GM11168 (cell line): ENCODE measurements at regions not wholly inside any gene's neighbourhood (a gene's known extent, or its start where the extent isn't known, plus 50 kb on each side); places are given as distances from the start of the nearest gene placed in this dataset.

Source experiments
- in situ Hi-C: fragments of 300-500 bp; cut with MboI; formaldehyde crosslinking; loops from one replicate; pipeline ENCODE4 v1.12.0; 2022; ENCODE audit warnings: low sequenced_read_pairs; ENCODE audit not compliant: unreplicated experiment

DNA sequence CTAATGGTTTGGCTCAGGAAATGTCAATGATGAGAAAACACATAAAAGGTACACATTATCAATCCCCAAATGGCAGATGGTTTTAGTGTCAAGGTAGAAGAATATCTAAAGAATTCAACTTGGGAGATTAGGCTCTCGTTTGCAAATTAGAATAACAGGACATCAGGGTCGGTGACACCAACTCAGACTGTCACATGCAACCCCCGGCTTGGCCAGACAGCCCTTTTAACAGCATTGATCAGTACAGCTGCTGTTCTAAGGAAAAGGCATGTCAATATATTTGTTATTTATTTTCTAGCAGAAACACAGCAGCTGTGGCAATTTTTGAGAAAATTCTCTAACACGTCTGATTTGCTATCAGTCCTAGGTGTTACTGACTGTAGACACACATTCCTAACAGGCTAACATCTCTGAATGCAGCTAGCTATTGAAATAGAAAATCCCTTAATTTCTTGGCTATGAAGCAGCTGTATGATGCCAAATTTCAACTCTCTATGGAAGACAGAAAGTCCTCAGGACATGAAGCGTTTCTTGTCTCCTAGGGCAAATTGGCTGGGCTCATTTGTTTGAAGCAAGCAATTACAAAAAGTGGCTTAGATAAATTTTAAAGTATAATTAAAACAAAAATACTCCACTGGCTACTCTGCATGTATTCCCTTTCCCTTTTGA lies 269.0 kb upstream of the CXXC4 start:
- in situ Hi-C loops: no loop called here

DNA sequence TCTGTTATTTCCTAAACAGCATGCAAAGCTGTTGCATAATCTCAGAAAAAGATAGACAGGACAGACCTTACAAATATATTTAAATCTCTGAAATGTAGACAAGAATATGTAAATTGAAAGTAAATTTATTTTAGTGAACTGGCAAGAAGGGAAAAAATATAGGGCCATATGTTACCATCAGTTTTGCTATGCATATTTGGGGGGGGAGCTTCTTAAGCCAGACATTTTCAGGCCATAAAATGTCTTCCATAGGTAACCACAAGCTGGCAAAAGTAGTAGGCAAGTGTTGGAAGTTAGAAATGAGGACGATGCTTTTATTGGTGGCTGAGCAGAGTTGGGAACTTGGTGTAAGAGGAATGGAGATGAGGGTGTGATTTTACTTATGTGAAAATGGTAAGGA lies 272.0 kb upstream of the CXXC4 start:
- in situ Hi-C loops: no loop called here

DNA sequence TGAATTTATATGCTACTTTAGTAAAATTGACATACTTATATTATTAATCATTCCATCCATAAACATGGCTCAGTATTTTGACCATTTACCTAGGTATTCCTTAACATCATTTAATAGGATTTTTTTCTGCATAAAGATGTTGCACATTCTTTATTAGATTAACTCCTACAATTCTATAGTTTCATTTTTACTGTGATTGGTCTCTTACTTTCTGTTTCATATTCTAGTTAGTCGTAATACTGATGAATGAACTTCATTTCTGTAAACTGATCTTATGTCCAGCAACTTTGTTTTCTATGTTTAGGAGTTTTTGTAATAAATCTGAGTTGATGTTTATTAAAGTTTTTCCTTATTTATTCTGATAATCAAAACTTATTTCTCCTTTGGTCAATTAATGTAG lies 278.2 kb upstream of the CXXC4 start:
- in situ Hi-C loops: no loop called here

DNA sequence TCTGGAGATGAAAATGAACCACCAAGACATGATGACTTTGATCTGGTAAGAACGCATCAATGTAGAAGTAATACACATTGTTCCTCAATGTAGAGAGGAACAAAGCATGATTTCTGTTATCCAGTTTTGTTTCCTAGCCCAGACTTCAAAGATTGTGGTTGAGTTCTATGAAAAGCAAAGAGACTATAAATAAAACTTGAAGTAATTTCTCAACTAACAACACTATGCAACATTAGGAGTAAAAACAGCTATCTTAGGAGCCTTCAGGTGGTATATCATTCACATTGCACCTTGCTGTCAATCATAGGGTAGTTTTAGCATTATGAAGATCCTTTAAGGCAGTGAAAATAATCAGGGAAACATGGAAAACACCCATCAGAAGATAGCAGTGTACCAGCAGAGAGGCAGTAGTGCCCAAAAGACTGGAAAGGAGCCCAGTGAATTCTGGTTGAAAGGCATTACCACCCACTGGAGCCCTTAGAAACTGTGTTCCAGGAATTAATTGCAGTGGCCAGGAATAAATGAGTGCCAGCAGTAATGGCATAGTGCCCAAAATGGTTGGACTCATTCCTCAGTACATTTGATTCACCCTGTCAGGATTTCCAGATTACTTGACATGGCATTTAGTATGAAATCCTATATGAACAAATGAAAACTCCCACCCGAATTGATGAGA lies 300.7 kb upstream of the CXXC4 start:
- in situ Hi-C loops: no loop called here

DNA sequence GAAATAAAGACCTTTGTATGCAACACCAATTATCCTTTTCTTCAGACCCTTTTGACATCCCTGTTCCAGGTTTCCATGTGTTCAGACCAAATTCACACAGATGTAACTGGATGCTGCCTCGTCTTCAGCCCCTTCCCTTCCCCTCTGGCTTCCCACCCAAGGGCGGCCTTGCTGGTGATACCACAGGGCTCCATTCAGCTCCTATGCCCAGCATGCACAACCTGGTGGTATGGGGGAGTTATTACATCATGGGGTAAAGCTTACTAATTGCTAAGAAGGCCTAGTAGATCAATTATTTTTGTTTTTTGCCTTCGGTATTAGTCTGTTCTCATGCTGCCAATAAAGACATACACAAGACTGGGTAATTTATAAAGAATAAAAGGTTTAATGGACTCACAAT lies 317.0 kb upstream of the CXXC4 start:
- in situ Hi-C loops: no loop called here

DNA sequence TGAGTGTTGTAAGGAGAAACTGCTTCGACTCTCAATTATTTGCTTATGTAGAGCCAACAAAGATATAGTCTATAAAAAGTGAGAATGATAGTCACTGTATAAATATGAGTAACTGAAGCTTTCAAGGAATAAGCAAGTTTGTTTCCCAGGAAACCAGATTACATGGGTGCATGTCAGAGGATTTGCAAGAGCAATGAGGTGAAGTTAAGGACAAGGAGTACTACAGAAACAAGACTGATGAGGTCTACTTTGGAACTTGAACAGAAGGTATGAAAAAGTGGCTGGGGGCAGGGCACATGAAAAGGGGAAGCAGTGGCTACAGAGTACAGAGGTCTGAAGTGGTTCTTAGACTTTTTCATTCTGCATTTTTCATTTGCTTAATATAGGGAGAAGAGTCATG lies 321.0 kb upstream of the CXXC4 start:
- in situ Hi-C loops: no loop called here

DNA sequence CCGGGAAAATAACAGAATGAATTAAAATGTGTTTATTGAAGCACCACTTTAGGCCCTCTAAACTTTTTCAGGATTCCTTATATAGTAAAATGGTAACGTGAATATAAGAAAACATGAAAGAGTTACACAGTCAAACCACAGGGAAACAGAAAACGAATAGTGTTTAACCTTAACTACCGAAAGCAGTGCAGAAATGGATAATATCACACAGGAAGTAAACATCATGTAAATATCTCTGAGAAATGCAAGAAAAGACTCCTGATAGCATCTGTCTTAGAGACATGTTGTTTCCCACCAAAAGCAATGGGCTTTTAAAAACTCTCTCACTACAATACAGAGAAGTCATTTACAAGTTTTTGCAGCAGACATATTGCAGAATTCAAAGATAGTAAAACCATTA lies 323.9 kb upstream of the CXXC4 start:
- in situ Hi-C loops: no loop called here

DNA sequence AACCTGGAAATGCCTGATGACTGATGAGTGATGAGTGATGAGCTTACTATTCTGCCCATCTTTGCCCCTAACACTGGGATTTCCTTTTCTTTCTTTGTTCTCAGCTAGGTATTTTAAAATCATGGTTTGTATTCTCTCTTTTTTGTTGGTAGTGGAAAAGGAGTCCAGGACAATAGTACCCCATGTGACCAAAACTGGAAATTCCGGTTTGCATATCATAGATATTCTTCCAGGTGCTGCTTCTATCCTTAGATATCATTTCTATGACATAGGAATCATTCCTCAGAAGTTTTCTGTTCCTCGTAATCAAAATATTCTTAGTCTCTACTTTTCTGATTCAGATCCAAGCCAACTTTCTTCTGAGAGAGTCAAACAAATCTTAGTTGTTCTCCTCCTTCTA lies 320.5 kb upstream of the TET2 start:
- in situ Hi-C loops: no loop called here

DNA sequence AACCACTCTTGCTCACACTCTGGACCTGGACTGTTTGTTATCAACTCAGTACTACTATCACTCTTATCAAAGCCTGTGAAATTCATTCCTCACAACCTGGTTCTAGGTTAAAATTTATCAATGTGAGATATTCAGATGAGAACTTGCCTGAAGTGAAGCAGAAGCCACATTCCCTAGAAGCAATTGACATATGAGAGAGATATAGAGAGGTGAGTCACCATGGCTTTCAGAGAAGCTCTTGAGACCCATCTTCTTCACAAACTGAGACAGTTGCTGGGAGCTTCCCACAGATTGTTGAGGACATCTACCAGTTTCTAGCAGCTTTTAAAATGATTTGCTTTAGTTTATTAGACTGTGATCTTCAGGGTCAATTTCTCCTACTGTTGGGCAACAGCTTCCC lies 316.9 kb upstream of the TET2 start:
- in situ Hi-C loops: no loop called here

DNA sequence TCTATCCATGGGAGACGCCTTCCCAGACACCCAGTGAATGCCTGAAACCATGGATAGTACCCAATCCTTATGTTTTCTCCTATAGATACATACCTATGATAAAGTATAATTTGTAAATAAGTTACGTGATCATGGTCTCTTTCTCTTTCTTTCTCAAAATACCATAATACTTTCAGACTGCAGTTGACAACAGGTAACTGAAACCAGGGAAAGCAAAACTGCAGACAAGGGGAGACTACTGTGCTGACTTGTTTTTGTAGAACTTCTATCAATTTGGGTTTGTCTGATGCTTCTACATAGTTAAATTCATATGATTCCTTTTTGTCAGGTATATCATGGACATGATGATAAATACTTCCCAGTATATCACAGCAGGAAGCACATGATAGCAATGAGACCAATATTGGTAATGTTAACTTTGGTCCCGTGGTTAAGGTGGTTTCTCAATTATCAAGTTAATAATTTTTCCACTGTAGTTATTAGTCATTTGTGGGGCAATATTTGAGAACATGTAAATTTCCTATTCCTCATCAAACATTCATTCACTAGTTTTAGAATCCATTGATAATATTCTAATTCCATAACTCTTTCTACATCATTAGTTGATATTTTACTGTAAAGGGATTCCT lies 298.0 kb upstream of the TET2 start:
- in situ Hi-C loops: loop anchor here (10.0 kb wide), 1 partner anchor 784 kb away; no protein-coding TSS in a partner anchor

DNA sequence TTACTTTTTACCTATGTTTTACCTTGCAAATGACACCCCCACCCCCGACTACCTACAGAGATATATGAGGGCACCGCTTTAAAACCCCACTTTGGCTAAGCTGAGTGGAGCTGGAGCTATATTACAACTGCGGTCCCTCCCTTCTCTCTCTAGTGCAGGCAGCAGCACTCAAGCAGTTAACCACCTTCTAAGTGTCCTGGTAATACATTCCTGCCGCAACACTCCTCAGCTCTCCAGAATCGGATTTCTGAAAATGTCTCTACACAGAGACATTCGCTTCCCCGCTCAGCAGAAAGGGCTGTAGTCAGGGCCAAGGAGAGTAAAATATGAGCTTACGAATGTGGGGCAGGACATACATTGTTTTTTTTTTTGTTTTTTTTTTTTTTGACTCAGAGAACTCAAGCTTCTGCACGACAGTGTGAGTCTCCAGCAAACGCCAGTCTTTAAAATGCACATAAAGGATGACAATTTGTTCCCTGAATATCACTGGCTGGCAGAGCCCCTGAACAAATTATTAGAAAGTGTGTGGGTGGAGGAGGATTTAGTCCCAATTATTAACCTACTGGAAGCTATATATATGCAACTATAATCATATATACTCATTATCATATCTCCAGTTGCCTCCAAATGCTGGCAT lies 287.0 kb upstream of the TET2 start:
- in situ Hi-C loops: loop anchor here (25.0 kb wide), 1 partner anchor 372 kb away; the partner anchor contains the start of gene CXXC4

DNA sequence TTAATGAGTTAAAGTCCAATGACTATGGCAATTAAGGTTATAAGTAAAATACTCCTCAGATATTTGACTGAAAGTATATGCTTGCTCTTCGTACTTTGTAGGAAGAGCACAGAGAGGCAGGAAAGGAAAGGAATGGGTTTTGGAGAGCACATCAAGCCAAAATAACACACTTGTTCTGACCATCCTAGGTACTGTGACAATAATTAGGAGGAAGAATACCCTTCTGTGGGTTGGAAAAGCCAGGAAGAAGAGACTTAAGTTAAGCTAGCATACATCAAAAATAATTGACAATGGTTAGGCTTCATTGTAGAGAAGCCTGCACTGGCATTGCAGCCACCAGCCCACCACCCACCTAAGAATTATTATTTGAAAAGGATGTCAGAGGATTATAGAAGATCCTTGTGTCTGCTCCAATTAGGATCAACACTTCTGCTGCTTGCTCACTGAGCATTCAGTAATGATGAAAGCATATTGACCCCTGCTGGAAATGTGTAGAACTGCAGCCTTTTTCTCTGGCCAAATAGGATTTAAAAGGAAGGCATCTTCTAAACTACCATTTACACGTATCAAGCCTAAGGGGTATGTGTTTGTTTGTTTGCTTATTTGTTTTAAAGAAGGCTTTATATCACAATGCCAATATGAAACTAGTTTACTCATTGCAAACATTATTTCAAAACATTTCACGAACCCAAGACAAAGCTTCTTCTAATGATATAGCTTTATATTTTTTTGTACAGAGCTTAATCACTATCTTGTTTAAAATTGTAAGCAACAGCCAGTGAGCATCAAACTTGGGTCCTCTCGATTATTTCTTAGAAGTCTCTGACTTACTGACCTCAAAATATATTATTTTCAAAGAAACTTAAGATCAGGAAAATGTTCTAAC lies 286.2 kb upstream of the TET2 start:
- in situ Hi-C loops: loop anchor here (25.0 kb wide), 1 partner anchor 373 kb away; the partner anchor contains the start of gene CXXC4

DNA sequence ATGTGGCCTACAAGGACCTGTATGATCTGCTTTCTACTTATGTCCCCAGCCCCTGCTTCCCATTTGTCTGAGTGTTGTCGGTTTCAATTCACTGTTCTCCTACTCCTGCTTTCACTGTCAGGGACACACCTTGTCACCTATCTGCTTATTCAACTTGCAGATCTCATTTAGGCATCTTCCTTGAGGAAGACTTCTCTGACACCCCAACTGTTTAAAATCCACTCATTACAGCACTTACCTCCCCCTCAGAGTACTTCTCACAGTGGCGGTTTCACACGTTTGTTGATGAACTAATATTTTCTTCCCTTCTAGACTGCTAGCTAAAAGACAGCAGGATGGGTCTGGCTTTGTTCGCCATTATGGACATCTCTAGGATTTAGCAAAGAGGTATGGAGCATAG lies 279.9 kb upstream of the TET2 start:
- in situ Hi-C loops: loop anchor here (25.0 kb wide), 1 partner anchor 380 kb away; the partner anchor contains the start of gene CXXC4

DNA sequence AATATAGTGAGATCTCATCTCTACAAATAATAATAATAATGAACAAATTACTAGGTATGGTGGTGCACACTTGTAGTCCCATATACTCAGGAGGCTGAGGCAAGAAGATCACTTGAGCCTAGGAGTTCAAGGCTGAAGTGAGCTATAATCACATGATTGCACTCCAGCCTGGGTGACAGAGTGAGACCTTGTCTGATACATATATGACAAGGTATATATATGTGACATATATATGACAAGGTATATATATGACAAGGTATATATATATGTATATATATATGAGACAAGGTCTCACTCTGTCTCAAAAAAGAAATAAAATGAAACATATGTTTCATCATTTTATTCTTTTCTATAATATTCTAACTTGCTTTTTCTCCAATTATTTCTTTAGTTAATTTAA lies 278.1 kb upstream of the TET2 start:
- in situ Hi-C loops: loop anchor here (25.0 kb wide), 1 partner anchor 381 kb away; the partner anchor contains the start of gene CXXC4

DNA sequence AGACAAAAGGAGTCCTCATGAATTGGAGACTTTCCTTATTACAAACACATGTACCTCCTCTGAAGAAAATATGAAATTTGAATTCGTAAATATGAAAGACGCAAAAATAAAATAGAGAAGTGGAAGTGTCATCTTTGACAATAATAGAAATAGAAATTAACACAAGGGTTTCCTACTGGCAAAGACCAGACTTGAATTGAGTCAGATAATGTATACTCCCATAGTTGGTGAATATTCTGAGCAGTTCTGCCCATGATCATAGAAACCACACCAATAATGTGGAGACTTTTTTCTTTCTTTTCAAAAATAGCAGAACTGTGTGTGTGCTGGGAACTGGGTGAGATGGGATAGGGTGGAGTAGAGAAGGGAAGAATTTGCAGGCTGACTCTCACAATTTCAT lies 277.7 kb upstream of the TET2 start:
- in situ Hi-C loops: loop anchor here (25.0 kb wide), 1 partner anchor 382 kb away; the partner anchor contains the start of gene CXXC4

DNA sequence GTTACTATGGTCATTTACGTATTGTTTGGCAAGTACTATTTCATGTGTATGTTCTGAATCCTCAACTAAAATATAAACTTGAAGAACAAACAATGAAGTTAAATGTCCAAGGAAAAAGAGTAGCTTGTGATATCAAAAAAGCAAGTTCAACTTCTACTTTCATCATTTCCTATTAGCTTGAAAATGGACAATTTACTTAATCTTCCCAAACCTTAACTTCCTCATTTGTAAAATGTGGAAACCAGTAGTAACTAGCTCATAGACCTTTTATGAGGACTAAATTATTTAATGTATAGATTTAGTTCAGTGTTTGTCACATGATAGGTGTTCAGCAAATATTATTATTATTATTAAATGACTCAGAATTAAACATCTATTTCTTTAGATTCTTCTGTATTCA lies 276.8 kb upstream of the TET2 start:
- in situ Hi-C loops: loop anchor here (25.0 kb wide), 1 partner anchor 383 kb away; the partner anchor contains the start of gene CXXC4

DNA sequence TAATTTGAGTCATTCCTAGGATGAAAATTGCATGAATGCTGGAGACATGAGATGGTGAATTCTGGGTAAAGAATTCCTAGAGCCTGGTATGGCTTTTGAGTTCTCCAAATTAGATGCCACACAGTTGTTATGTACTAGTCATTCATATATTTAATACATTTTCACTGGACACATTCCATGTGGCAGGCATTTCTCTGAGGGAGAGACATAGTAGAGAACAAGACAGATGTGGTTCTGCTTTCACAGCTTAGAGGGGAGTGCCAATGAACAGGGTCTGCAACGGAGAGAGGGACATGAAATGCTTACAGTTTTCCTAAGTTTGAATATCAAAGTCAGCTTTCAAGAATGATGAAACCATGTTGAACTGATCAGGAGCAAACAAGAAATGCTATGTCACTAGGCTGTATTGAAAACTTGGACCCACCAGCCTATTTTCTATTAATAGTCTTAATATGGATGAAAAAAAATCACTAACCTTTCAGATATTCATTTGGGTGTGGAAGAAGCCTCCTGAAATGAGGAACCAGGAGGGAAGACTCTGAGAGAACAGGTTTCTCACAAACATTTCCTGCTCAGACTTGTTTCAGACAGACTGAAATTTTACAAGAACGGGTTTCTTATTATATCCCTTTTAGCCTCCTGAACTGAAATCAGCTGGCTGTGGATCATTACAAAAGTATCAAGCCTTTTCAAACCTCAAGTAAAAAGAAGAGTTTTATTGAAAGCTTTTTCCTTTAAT lies 276.0 kb upstream of the TET2 start:
- in situ Hi-C loops: loop anchor here (25.0 kb wide), 1 partner anchor 383 kb away; the partner anchor contains the start of gene CXXC4

DNA sequence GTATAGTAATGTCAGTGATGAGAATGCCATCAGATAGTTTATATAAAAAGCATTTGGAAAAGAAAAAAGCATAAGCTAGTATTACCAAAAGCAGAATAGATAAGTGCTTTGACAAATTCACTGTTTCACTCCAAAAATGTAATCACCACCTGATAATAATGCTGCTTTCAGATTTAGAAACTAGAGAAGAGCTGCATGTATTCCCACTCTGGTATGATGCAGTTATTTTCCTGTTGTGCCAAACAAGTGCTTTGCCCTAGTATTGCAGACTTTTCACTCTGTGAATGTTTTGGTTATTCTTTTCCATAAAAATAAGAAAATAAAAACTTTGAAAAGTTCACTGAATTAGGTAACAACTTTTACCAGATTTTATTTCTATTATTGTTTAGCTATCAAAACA lies 267.7 kb upstream of the TET2 start:
- in situ Hi-C loops: no loop called here

DNA sequence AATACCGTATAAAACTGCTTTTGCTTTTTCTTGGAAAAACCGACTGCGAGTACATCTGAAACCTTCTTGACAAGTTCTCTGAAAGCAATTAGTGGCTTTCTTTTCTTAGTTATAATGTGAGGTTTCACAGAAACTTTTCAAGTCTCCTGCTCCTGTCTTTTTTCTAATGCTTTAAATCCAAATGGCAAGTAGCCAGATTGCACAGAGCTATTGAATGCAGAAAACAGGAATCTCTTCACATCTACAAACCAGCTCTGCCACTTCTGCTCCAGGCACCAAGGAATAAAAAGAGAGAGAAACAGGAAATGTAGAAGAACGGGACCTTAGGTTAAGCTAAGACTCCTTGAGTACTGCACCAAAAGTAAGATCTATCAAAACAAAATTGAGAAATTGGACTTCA lies 267.3 kb upstream of the TET2 start:
- in situ Hi-C loops: no loop called here
